H1 (cell line): ENCODE measurements at regions not wholly inside any gene's neighbourhood (a gene's known extent, or its start where the extent isn't known, plus 50 kb on each side); places are given as distances from the start of the nearest gene placed in this dataset.

Experiments used
- CTCF ChIA-PET: fragments of 300-600 bp; sonication (Branson Sonifier 250); formaldehyde crosslinking; loops from one replicate; lab custom pipeline; 2021; ENCODE audit not compliant: partially characterized antibody; lab: Charles Lee
- POLR2A ChIA-PET: fragments of 300-600 bp; sonication (Branson Sonifier 250); formaldehyde crosslinking; loops from one replicate; lab custom pipeline; 2021; ENCODE audit warnings: inconsistent platforms; ENCODE audit not compliant: partially characterized antibody; lab: Charles Lee
- DNase-seq, 2 experiments: peaks; one replicate each; pipeline versions ENCODE4 v3.0.0 to v3.0.0-alpha.2; 2010 to 2022; ENCODE audit warnings: low spot score in 2 of 2, low read depth in 1 of 2, mixed read lengths in 1 of 2
- FAIRE-seq: peaks from 2 replicates; lab custom pipeline; 2011; peaks lifted over from hg19 to GRCh38; lab: Jason Lieb, UNC
- H2AFZ ChIP-seq: 2 replicates; pipeline ENCODE4 v1.8.1; 2012; ENCODE audit warnings: low read length, inconsistent platforms
- H2AK5ac ChIP-seq: 2 replicates; pipeline ENCODE4 v1.6.1; 2013; ENCODE audit warnings: low read depth, low read length
- H2BK120ac ChIP-seq: replicated peaks from 2 replicates; pipeline ENCODE3; 2013; ENCODE audit warnings: low read depth, low read length, inconsistent platforms
- H2BK12ac ChIP-seq: 2 replicates; pipeline ENCODE4 v1.6.1; 2013; ENCODE audit warnings: low read depth, low read length
- H2BK15ac ChIP-seq: 2 replicates; pipeline ENCODE4 v1.6.1; 2013; ENCODE audit warnings: low read length
- H2BK20ac ChIP-seq: 2 replicates; pipeline ENCODE4 v1.6.1; 2013; ENCODE audit warnings: low read length
- H2BK5ac ChIP-seq: 2 replicates; pipeline ENCODE4 v1.6.1; 2013; ENCODE audit warnings: low read depth, low read length
- H3K14ac ChIP-seq: 2 replicates; pipeline ENCODE4 v1.6.1; 2013; ENCODE audit warnings: inconsistent platforms; ENCODE audit not compliant: insufficient read length
- H3K18ac ChIP-seq: 2 replicates; pipeline ENCODE4 v1.6.1; 2013; ENCODE audit warnings: low read length; ENCODE audit errors: extremely low read depth
- H3K23ac ChIP-seq: 2 replicates; pipeline ENCODE4 v1.6.1; 2013; ENCODE audit warnings: inconsistent platforms; ENCODE audit not compliant: insufficient read length
- H3K23me2 ChIP-seq: 2 replicates; pipeline ENCODE4 v1.6.1; 2013; ENCODE audit warnings: low read depth, low read length
- H3K27ac ChIP-seq: 2 replicates; pipeline ENCODE4 v1.6.1; 2011; ENCODE audit warnings: low read depth, low read length, inconsistent platforms
- H3K27me3 ChIP-seq, 4 experiments: replicated peaks in 1 of 4; 1 replicate in 1 of 4; 2 replicates in 3 of 4; pipeline versions ENCODE4 v1.6.1 to v1.8.1; 2011 to 2013; ENCODE audit warnings: low read length in 3 of 4, mild to moderate bottlenecking in 3 of 4, inconsistent platforms in 2 of 4, mixed read lengths in 2 of 4, moderate library complexity in 1 of 4; ENCODE audit not compliant: control insufficient read depth in 3 of 4, insufficient read depth in 3 of 4; ENCODE audit errors: extremely low read depth in 1 of 4
- H3K36me3 ChIP-seq, 4 experiments: 2 replicates each; pipeline versions ENCODE4 v1.6.1 to v1.8.1; 2011 to 2013; ENCODE audit warnings: mild to moderate bottlenecking in 4 of 4, low read length in 3 of 4, moderate library complexity in 2 of 4, control low read depth in 1 of 4, inconsistent platforms in 1 of 4; ENCODE audit not compliant: insufficient read depth in 4 of 4, control insufficient read depth in 2 of 4
- H3K4ac ChIP-seq: replicated peaks from 2 replicates; pipeline ENCODE3; 2013; ENCODE audit warnings: low read length, low read depth, mixed read lengths, inconsistent platforms; ENCODE audit not compliant: insufficient read length
- H3K4me1 ChIP-seq, 4 experiments: replicated peaks in 1 of 4; 1 replicate in 1 of 4; 2 replicates in 3 of 4; pipeline versions ENCODE4 v1.6.1 to v1.8.1; 2011 to 2013; ENCODE audit warnings: low read length in 3 of 4, inconsistent platforms in 2 of 4, mixed read lengths in 1 of 4; ENCODE audit not compliant: insufficient read depth in 4 of 4, control insufficient read depth in 3 of 4
- H3K4me2 ChIP-seq, 2 experiments: 2 replicates each; pipeline versions ENCODE4 v1.6.1 to v1.8.1; 2011 to 2013; ENCODE audit warnings: low read depth in 2 of 2, low read length in 2 of 2, control low read depth in 1 of 2, inconsistent platforms in 1 of 2, mild to moderate bottlenecking in 1 of 2; ENCODE audit not compliant: insufficient read depth in 1 of 2
- H3K4me3 ChIP-seq, 4 experiments: fragments of 200-600, 300-600 bp in 1 of 4; sonication (generic), shearing (Covaris generic), sonication (Bioruptor Twin) in 1 of 4; 2 replicates each; pipeline versions ENCODE4 v1.5.1 to v1.8.1; 2011 to 2016; ENCODE audit warnings: low read length in 4 of 4, low read depth in 3 of 4, control low read depth in 2 of 4, inconsistent platforms in 2 of 4, mild to moderate bottlenecking in 2 of 4, mixed read lengths in 1 of 4, moderate library complexity in 1 of 4; ENCODE audit not compliant: insufficient read depth in 2 of 4; ENCODE audit errors: extremely low read depth in 1 of 4
- H3K56ac ChIP-seq: replicated peaks from 2 replicates; pipeline ENCODE3; 2013; ENCODE audit warnings: low read depth, mild to moderate bottlenecking, mixed read lengths, low read length, inconsistent platforms; ENCODE audit not compliant: insufficient read length
- H3K79me1 ChIP-seq: 2 replicates; pipeline ENCODE4 v1.6.1; 2013; ENCODE audit warnings: low read depth, low read length, control low read depth
- H3K79me2 ChIP-seq, 2 experiments: 2 replicates each; pipeline versions ENCODE4 v1.6.1 to v1.8.1; 2012 to 2013; ENCODE audit warnings: low read length in 2 of 2, mild to moderate bottlenecking in 2 of 2, inconsistent platforms in 1 of 2; ENCODE audit not compliant: insufficient read depth in 2 of 2, control insufficient read depth in 1 of 2
- H3K9ac ChIP-seq, 4 experiments: replicated peaks in 1 of 4; 1 replicate in 1 of 4; 2 replicates in 3 of 4; pipeline versions ENCODE4 v1.6.1 to v1.8.1; 2011 to 2013; ENCODE audit warnings: low read depth in 3 of 4, low read length in 3 of 4, control low read depth in 2 of 4, mild to moderate bottlenecking in 2 of 4, moderate library complexity in 2 of 4, inconsistent platforms in 1 of 4; ENCODE audit errors: extremely low read depth in 1 of 4
- H3K9me3 ChIP-seq, 2 experiments: 2 replicates each; pipeline versions ENCODE4 v1.6.1 to v1.8.1; 2012 to 2013; ENCODE audit warnings: mild to moderate bottlenecking in 2 of 2, moderate library complexity in 2 of 2, control low read depth in 1 of 2, inconsistent platforms in 1 of 2, low read depth in 1 of 2, low read length in 1 of 2, mixed read lengths in 1 of 2; ENCODE audit not compliant: insufficient read depth in 2 of 2
- H4K20me1 ChIP-seq, 2 experiments: replicated peaks in 1 of 2; 2 replicates each; pipeline versions ENCODE3 to v1.8.1; 2011 to 2013; ENCODE audit warnings: inconsistent platforms in 2 of 2, low read length in 2 of 2, mild to moderate bottlenecking in 1 of 2; ENCODE audit not compliant: insufficient read depth in 2 of 2, control insufficient read depth in 1 of 2
- H4K5ac ChIP-seq: 2 replicates; pipeline ENCODE4 v1.6.1; 2013; ENCODE audit warnings: low read length, low read depth, mixed read lengths, inconsistent platforms; ENCODE audit not compliant: insufficient read length
- H4K8ac ChIP-seq: 2 replicates; pipeline ENCODE4 v1.8.0; 2013; ENCODE audit warnings: mild to moderate bottlenecking, moderate library complexity, low read length, inconsistent platforms; ENCODE audit not compliant: insufficient read depth; ENCODE audit errors: extremely low read depth
- H4K91ac ChIP-seq: replicated peaks from 2 replicates; pipeline ENCODE3; 2013; ENCODE audit warnings: low read length, mixed read lengths, inconsistent platforms; ENCODE audit not compliant: insufficient read length
- ASH2L ChIP-seq: fragments of 200-600, 300-600 bp; sonication (generic); IDR thresholded peaks from one replicate; pipeline ENCODE4 v1.7.1; 2017; ENCODE audit warnings: low read length
- BRCA1 ChIP-seq: IDR thresholded peaks from 2 replicates; pipeline ENCODE4 v1.6.1; 2012; ENCODE audit warnings: low read depth, low read length, improper control_type of control experiment
- HDAC6 ChIP-seq: IDR thresholded peaks from one replicate; pipeline ENCODE4 v1.7.1; 2012; ENCODE audit warnings: low read depth, mild to moderate bottlenecking, inconsistent platforms, low read length, moderate library complexity
- KDM1A ChIP-seq: fragments of 200-600, 300-600 bp; sonication (generic); IDR thresholded peaks from 2 replicates; pipeline ENCODE4 v1.7.1; 2016; ENCODE audit warnings: mild to moderate bottlenecking, low read length, borderline replicate concordance
- KDM4A ChIP-seq: IDR thresholded peaks from one replicate; pipeline ENCODE4 v1.7.1; 2012; ENCODE audit warnings: low read depth, mild to moderate bottlenecking, moderate library complexity, low read length, inconsistent platforms; ENCODE audit not compliant: severe bottlenecking
- NANOG ChIP-seq: IDR thresholded peaks from 2 replicates; pipeline ENCODE4 v1.6.1; 2011; ENCODE audit warnings: low read length, low read depth, mild to moderate bottlenecking, inconsistent platforms; ENCODE audit not compliant: insufficient read depth, poor library complexity, severe bottlenecking
- POU5F1 ChIP-seq: IDR thresholded peaks from 2 replicates; pipeline ENCODE4 v1.6.1; 2011; ENCODE audit warnings: low read depth, mild to moderate bottlenecking, low read length, moderate library complexity
- SIX5 ChIP-seq: IDR thresholded peaks from 2 replicates; pipeline ENCODE4 v1.6.1; 2011; ENCODE audit warnings: mild to moderate bottlenecking, low read depth, low read length
- SP2 ChIP-seq: IDR thresholded peaks from 2 replicates; pipeline ENCODE4 v1.6.1; 2012; ENCODE audit warnings: mild to moderate bottlenecking, low read length, inconsistent platforms
- TEAD4 ChIP-seq: IDR thresholded peaks from 2 replicates; pipeline ENCODE4 v1.6.1; 2012; ENCODE audit warnings: low read depth, low read length, inconsistent platforms, mixed read lengths
- WGBS, 2 experiments: shearing (Covaris generic) in 1 of 2; methylation state at CpG; one replicate each; pipeline versions ENCODE4 v1.1.6 to v1.1.7; 2013 to 2015; ENCODE audit warnings: low lambda C conversion rate in 2 of 2, mixed read lengths in 2 of 2, inconsistent platforms in 1 of 2, low coverage in 1 of 2, missing lambda C conversion rate in 1 of 2; ENCODE audit not compliant: insufficient replicate concordance in 2 of 2, insufficient coverage in 1 of 2, insufficient read length in 1 of 2; ENCODE audit errors: extremely low coverage in 1 of 2, missing lambda C conversion rate in 1 of 2; 5-methylcytosine and 5-hydroxymethylcytosine counted together
- TF ChIP-seq, protein P1 (sequence below): IDR thresholded peaks from 2 replicates; pipeline ENCODE4 v1.6.1; 2012; ENCODE audit warnings: inconsistent platforms
- TF ChIP-seq, protein P2 (sequence below), 3 experiments: IDR thresholded peaks; 1 replicate in 2 of 3; 2 replicates in 1 of 3; pipeline versions ENCODE4 v1.5.1 to v1.6.1; 2011; ENCODE audit warnings: low read length in 3 of 3, mild to moderate bottlenecking in 3 of 3, inconsistent platforms in 2 of 3, low read depth in 1 of 3, moderate library complexity in 1 of 3; ENCODE audit not compliant: insufficient read depth in 1 of 3; ENCODE audit errors: control extremely low read depth in 1 of 3

DNA sequence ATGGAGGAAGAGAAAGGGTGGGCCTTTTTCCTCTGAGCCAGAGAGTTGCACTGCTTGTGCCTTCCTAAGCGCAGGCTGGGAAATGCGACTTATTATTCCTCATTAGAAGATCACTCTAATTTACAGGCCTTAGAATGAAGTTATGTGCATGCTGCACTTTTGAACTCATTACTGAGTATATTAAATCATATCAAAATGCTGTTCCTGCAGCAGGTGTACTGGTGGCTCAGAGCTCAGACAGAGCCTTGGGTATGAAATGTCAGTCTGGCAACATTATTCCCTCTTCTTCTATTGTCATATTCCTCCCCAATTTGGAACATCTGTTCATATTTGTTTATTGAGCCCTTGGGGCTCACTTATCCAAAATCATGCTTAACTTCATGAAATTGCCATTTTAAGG, 85.5 kb downstream of the ADCYAP1 start:
- H3K4ac ChIP-seq = no peak overlapping the region
- POLR2A ChIA-PET = no interaction called here
- H2BK5ac ChIP-seq = no peak overlapping the region
- H4K20me1 ChIP-seq = no peaks in the 10 kb centered on the region
- DNase-seq (no peak), FAIRE-seq (no peak)
- H4K91ac ChIP-seq = no peak overlapping the region
- H3K14ac ChIP-seq = no peak overlapping the region
- H3K36me3 ChIP-seq = peaks cover 0 to 4% (median 0%) of the 10 kb centered on the region in 4 experiments; a peak in 1 of 8 replicates
- no peak overlapping the region for H4K8ac ChIP-seq
- no peak overlapping the region for H3K27ac ChIP-seq
- H3K23me2 ChIP-seq = no peaks in the 10 kb centered on the region
- H3K23ac ChIP-seq = no peak overlapping the region
- no peak overlapping the region for H2BK20ac ChIP-seq
- H3K18ac ChIP-seq = no peak overlapping the region
- CTCF ChIA-PET = interaction anchor here (0.9 to 1.2 kb wide), 2 partner anchors 28 to 36 kb away, joined by 3 read pairs; no protein-coding TSS in a partner anchor
- H2AK5ac ChIP-seq = no peak overlapping the region
- no peaks in the 10 kb centered on the region for H3K27me3 ChIP-seq
- H4K5ac ChIP-seq = no peak overlapping the region
- WGBS, 2 experiments = 97% methylated on average over 2 of the region's 2 CpGs; no CpG with 5 or more reads in 1 of the 2 experiments
- no peak overlapping the region for H3K9ac ChIP-seq
- H3K79me2 ChIP-seq = peaks cover 0 to 30% of the 10 kb centered on the region in 2 experiments; a peak in 1 of 4 replicates
- H3K56ac ChIP-seq = no peak overlapping the region
- H2AFZ ChIP-seq = no peak overlapping the region
- H2BK15ac ChIP-seq = no peak overlapping the region
- H2BK120ac ChIP-seq = no peak overlapping the region
- H3K9me3 ChIP-seq = peaks cover 2 to 9% of the 10 kb centered on the region in 2 experiments; a peak in 2 of 4 replicates
- no peak overlapping the region for H3K4me3 ChIP-seq
- peaks cover 3 to 10% (median 4%) of the 10 kb centered on the region in 4 experiments for H3K4me1 ChIP-seq
- H3K79me1 ChIP-seq = peaks cover 2% of the 10 kb centered on the region; the same call in 1 of the 2 replicates
- H2BK12ac ChIP-seq = no peak overlapping the region
- H3K4me2 ChIP-seq = no peak overlapping the region
- no peak for TF ChIP-seq POU5F1
- no peak for TF ChIP-seq KDM4A
- no peak for TF ChIP-seq NANOG
- TF ChIP-seq, protein P1, sequence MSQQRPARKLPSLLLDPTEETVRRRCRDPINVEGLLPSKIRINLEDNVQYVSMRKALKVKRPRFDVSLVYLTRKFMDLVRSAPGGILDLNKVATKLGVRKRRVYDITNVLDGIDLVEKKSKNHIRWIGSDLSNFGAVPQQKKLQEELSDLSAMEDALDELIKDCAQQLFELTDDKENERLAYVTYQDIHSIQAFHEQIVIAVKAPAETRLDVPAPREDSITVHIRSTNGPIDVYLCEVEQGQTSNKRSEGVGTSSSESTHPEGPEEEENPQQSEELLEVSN = no peak
- no peak for TF ChIP-seq TEAD4
- no peak for TF ChIP-seq ASH2L
- TF ChIP-seq KDM1A = no peak
- no peak for TF ChIP-seq BRCA1
- TF ChIP-seq SIX5 = no peak
- TF ChIP-seq, protein P2, sequence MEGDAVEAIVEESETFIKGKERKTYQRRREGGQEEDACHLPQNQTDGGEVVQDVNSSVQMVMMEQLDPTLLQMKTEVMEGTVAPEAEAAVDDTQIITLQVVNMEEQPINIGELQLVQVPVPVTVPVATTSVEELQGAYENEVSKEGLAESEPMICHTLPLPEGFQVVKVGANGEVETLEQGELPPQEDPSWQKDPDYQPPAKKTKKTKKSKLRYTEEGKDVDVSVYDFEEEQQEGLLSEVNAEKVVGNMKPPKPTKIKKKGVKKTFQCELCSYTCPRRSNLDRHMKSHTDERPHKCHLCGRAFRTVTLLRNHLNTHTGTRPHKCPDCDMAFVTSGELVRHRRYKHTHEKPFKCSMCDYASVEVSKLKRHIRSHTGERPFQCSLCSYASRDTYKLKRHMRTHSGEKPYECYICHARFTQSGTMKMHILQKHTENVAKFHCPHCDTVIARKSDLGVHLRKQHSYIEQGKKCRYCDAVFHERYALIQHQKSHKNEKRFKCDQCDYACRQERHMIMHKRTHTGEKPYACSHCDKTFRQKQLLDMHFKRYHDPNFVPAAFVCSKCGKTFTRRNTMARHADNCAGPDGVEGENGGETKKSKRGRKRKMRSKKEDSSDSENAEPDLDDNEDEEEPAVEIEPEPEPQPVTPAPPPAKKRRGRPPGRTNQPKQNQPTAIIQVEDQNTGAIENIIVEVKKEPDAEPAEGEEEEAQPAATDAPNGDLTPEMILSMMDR (IDR thresholded peaks at IDR 0.05; ENCODE audit: control extremely low read depth in 1 of 3, insufficient read depth in 1 of 3, low read depth in 1 of 3, low read length in 3 of 3) = no peak
- TF ChIP-seq HDAC6 = no peak
- TF ChIP-seq SP2 = no peak
